ENCODE measurements at regions not wholly inside any gene's neighbourhood (a gene's known extent, or its start where the extent isn't known, plus 50 kb on each side); places are given as distances from the start of the nearest gene placed in this dataset.

DNA sequence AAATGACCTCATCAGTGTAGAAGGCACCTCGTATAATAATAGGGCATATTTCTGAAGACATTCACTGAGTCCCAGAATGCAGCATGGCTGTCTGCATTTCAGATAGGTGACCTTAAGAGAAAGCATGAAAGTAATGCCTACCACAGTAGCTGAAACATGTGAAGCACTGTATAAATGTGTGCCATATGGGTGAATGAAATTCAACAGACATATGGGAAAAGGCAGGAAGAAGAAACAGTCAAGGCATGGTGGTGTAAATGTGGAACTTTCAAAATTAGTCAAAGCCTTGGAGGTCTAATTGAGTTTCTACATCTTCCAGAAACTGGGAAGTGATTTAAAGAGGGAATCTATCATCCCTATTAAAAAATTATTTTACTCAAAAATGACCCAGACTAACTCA, 698.2 kb upstream of the GOT2 start:
- no peaks in the 10 kb centered on the region for H4K20me1 ChIP-seq (ENCODE audit: insufficient read depth)
- no peak overlapping the region for H3K27ac ChIP-seq
- no peak overlapping the region for H2AFZ ChIP-seq
- H3K27me3 ChIP-seq (replicated peaks; ENCODE audit: insufficient read depth) = no peaks in the 10 kb centered on the region
- H3K9me2 ChIP-seq (ENCODE audit: insufficient read depth) = no peaks in the 10 kb centered on the region
- H3K4me3 ChIP-seq = no peak overlapping the region
- no peaks in the 10 kb centered on the region for H3F3A ChIP-seq (ENCODE audit: insufficient read depth)
- no peak for DNase-seq
- no peak overlapping the region for H3K9ac ChIP-seq
- H3K4me2 ChIP-seq (ENCODE audit: unreplicated experiment) = no peak overlapping the region
- no peaks in the 10 kb centered on the region for H3K4me1 ChIP-seq (ENCODE audit: insufficient read depth)
- H3K9me3 ChIP-seq (ENCODE audit: low read depth) = no peaks in the 10 kb centered on the region
- 0 to 5% methylated on average over 1 of the region's 1 CpG for WGBS, 2 experiments (ENCODE audit: low coverage in 1 of 2, low lambda C conversion rate in 2 of 2, missing lambda C conversion rate in 2 of 2)
- H3K79me2 ChIP-seq (ENCODE audit: insufficient read depth) = no peaks in the 10 kb centered on the region
- no peaks in the 10 kb centered on the region for H3K36me3 ChIP-seq (ENCODE audit: low read depth)
- TF ChIP-seq EZH2 (IDR thresholded peaks at IDR 0.05; ENCODE audit: insufficient read depth, poor library complexity, severe bottlenecking) = no peak
- in situ Hi-C loops (cut with MboI) = no loop called here

DNA sequence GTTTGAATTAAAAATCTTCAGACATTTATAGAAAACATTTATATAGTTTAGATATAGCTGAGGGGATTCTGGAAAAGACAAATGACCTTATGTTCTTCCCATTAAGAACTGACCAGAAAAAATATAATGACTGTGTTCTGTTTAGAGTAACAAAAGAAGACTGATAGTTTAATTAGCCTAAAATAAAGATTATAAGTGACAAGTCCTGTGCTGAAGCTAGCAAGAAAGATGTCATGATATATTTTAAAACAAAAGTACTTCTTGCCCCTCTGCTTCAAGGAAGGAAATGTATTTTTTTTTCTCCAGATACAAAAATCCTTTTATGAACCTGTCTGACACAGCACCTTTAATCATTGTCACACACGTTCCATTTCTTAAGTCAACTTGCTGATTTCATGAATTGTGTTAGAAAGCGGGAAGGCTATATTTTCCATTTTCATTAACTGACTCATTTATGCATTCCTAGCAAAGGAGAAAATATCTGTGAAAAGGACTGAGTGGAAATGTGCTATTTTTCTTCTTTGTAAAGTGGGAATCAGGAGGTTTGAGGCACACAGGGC, 690.7 kb upstream of the GOT2 start:
- Histone ChIP-seq H2AFZ (no peak overlapping the region), H3K79me2 (ENCODE audit: insufficient read depth) (no peaks in the 10 kb centered on the region), H3K27ac (no peak overlapping the region), H3K9me3 (ENCODE audit: low read depth) (no peaks in the 10 kb centered on the region), H3K36me3 (ENCODE audit: low read depth) (no peaks in the 10 kb centered on the region), H3K9ac (no peak overlapping the region), H3F3A (ENCODE audit: insufficient read depth) (no peaks in the 10 kb centered on the region), H3K27me3 (replicated peaks; ENCODE audit: insufficient read depth) (no peaks in the 10 kb centered on the region), H3K4me2 (ENCODE audit: unreplicated experiment) (no peak overlapping the region), H3K9me2 (ENCODE audit: insufficient read depth) (no peaks in the 10 kb centered on the region), H4K20me1 (ENCODE audit: insufficient read depth) (no peaks in the 10 kb centered on the region), H3K4me3 (no peak overlapping the region), H3K4me1 (ENCODE audit: insufficient read depth) (no peaks in the 10 kb centered on the region)
- DNase-seq = no peak
- TF ChIP-seq EZH2 (IDR thresholded peaks at IDR 0.05; ENCODE audit: insufficient read depth, poor library complexity, severe bottlenecking) (no peak), EZH2phosphoT487 (IDR thresholded peaks at IDR 0.05; ENCODE audit: insufficient read depth, low read depth) (no peak)
- in situ Hi-C loops (cut with MboI) = no loop called here
- WGBS, 2 experiments (ENCODE audit: low coverage in 1 of 2, low lambda C conversion rate in 2 of 2, missing lambda C conversion rate in 2 of 2) = 15 to 17% methylated on average over 2 of the region's 2 CpGs

GRCh38 chr16:59411961-59412841, 678.1 kb upstream of the GOT2 start:
- WGBS, 2 experiments (ENCODE audit: low coverage in 1 of 2, low lambda C conversion rate in 2 of 2, missing lambda C conversion rate in 2 of 2) = 4 to 11% methylated on average over 5 of the region's 5 CpGs
- Histone ChIP-seq H3K9me2 (ENCODE audit: insufficient read depth) (no peaks in the 10 kb centered on the region), H4K20me1 (ENCODE audit: insufficient read depth) (no peaks in the 10 kb centered on the region), H3K36me3 (ENCODE audit: low read depth) (no peaks in the 10 kb centered on the region), H3K4me1 (ENCODE audit: insufficient read depth) (no peaks in the 10 kb centered on the region), H3K9me3 (ENCODE audit: low read depth) (no peaks in the 10 kb centered on the region), H3K27me3 (replicated peaks; ENCODE audit: insufficient read depth) (no peaks in the 10 kb centered on the region), H3K4me3 (no peak overlapping the region), H3K79me2 (ENCODE audit: insufficient read depth) (no peaks in the 10 kb centered on the region), H3K9ac (no peak overlapping the region), H3F3A (ENCODE audit: insufficient read depth) (no peaks in the 10 kb centered on the region), H2AFZ (no peak overlapping the region), H3K4me2 (ENCODE audit: unreplicated experiment) (no peak overlapping the region), H3K27ac (no peak overlapping the region)
- peak; percentile 4 for DNase-seq
- no peak for TF ChIP-seq EZH2 (IDR thresholded peaks at IDR 0.05; ENCODE audit: insufficient read depth, poor library complexity, severe bottlenecking)
- no peak for TF ChIP-seq EZH2phosphoT487 (IDR thresholded peaks at IDR 0.05; ENCODE audit: insufficient read depth, low read depth)
- in situ Hi-C loops (cut with MboI) = no loop called here

- in situ Hi-C loops (cut with MboI) = no loop called here
- no peak for TF ChIP-seq EZH2 (IDR thresholded peaks at IDR 0.05; ENCODE audit: insufficient read depth, poor library complexity, severe bottlenecking)
- no peak for TF ChIP-seq EZH2phosphoT487 (IDR thresholded peaks at IDR 0.05; ENCODE audit: insufficient read depth, low read depth)
- no peaks in the 10 kb centered on the region for H3K79me2 ChIP-seq (ENCODE audit: insufficient read depth)
These were observed 676.3 kb upstream of the GOT2 start for GRCh38 chr16:59410451-59410850.

More at GRCh38 chr16:59410451-59410850, 676.3 kb upstream of the GOT2 start:
- WGBS, 2 experiments (ENCODE audit: low coverage in 1 of 2, low lambda C conversion rate in 2 of 2, missing lambda C conversion rate in 2 of 2) = 4 to 15% methylated on average over 1 of the region's 1 CpG
- Histone ChIP-seq H3K27me3 (replicated peaks; ENCODE audit: insufficient read depth) (no peaks in the 10 kb centered on the region), H3K4me1 (ENCODE audit: insufficient read depth) (no peaks in the 10 kb centered on the region), H3K36me3 (ENCODE audit: low read depth) (no peaks in the 10 kb centered on the region), H3K9me3 (ENCODE audit: low read depth) (no peaks in the 10 kb centered on the region), H3K9me2 (ENCODE audit: insufficient read depth) (no peaks in the 10 kb centered on the region), H3K4me2 (ENCODE audit: unreplicated experiment) (no peak overlapping the region), H3K27ac (no peak overlapping the region), H3K9ac (no peak overlapping the region), H3K4me3 (no peak overlapping the region), H4K20me1 (ENCODE audit: insufficient read depth) (no peaks in the 10 kb centered on the region), H2AFZ (no peak overlapping the region), H3F3A (ENCODE audit: insufficient read depth) (no peaks in the 10 kb centered on the region)
- no peak for DNase-seq
